ENCODE measurements at regions not wholly inside any gene's neighbourhood (a gene's known extent, or its start where the extent isn't known, plus 50 kb on each side); places are given as distances from the start of the nearest gene placed in this dataset.

DNA sequence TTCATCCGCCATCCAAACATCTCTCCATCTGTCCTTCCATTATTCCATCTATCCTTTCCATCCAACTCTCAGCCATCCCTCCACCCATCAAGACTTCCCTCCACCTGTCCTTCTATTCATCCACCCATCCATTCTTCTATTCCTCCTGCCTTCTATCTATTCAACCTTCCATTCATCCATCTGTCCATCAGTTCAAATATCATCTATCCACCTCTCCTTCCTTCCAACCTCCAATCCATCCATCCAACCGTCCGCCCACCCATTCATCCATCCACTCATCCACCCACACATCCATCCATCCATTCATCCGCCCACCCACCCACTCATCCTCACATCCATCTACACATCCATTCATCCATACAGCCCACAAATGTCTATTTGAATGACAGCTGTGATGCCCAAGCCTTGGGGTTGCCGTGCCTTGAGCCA, 132.1 kb downstream of the CEBPB start:
- Histone ChIP-seq H3K27ac (ENCODE audit: low read depth, low read length) (no peak overlapping the region), H3K4me1 (ENCODE audit: control insufficient read depth in 1 of 2, insufficient read depth in 2 of 2, low read length in 2 of 2) (peaks cover 0 to 16% of the 10 kb centered on the region in 2 donors), H3K4me3 (ENCODE audit: low read depth in 1 of 2, low read length in 2 of 2) (no peak overlapping the region), H3K9ac (ENCODE audit: low read depth in 1 of 2, low read length in 2 of 2) (no peak overlapping the region), H3K36me3 (ENCODE audit: control insufficient read depth in 1 of 2, insufficient read depth in 2 of 2, low read length in 2 of 2) (no peaks in the 10 kb centered on the region), H3K27me3 (ENCODE audit: control insufficient read depth in 1 of 2, insufficient read depth in 2 of 2, low read length in 2 of 2) (no peaks in the 10 kb centered on the region), H3K9me3 (ENCODE audit: control insufficient read depth in 1 of 2, low read length in 2 of 2) (no peaks in the 10 kb centered on the region)

DNA sequence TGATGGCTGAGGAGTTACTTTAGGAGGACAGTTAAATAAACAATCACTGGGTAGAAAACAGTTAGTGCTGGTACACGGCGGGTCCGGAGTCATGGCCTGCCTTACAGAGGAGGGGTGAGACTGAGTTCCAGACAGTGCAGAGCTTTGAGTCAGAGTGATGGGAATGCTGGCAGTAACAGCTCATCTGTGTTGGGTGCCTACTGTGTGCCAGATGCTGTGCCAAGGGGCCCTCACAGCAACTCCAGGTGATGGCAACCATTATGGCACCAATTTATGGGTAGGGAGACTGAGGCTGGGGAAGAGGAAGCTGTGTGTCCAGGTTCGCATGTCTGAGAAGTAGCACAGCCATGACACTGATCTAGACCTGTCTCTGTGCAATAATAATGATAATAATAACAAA, 132.6 kb downstream of the CEBPB start:
- Histone ChIP-seq H3K9me3 (ENCODE audit: control insufficient read depth in 1 of 2, low read length in 2 of 2) (no peaks in the 10 kb centered on the region), H3K27ac (ENCODE audit: low read depth, low read length) (no peak overlapping the region), H3K4me1 (ENCODE audit: control insufficient read depth in 1 of 2, insufficient read depth in 2 of 2, low read length in 2 of 2) (peaks cover 0 to 16% of the 10 kb centered on the region in 2 donors), H3K4me3 (ENCODE audit: low read depth in 1 of 2, low read length in 2 of 2) (no peak overlapping the region), H3K9ac (ENCODE audit: low read depth in 1 of 2, low read length in 2 of 2) (no peak overlapping the region), H3K36me3 (ENCODE audit: control insufficient read depth in 1 of 2, insufficient read depth in 2 of 2, low read length in 2 of 2) (no peaks in the 10 kb centered on the region), H3K27me3 (ENCODE audit: control insufficient read depth in 1 of 2, insufficient read depth in 2 of 2, low read length in 2 of 2) (no peaks in the 10 kb centered on the region)

DNA sequence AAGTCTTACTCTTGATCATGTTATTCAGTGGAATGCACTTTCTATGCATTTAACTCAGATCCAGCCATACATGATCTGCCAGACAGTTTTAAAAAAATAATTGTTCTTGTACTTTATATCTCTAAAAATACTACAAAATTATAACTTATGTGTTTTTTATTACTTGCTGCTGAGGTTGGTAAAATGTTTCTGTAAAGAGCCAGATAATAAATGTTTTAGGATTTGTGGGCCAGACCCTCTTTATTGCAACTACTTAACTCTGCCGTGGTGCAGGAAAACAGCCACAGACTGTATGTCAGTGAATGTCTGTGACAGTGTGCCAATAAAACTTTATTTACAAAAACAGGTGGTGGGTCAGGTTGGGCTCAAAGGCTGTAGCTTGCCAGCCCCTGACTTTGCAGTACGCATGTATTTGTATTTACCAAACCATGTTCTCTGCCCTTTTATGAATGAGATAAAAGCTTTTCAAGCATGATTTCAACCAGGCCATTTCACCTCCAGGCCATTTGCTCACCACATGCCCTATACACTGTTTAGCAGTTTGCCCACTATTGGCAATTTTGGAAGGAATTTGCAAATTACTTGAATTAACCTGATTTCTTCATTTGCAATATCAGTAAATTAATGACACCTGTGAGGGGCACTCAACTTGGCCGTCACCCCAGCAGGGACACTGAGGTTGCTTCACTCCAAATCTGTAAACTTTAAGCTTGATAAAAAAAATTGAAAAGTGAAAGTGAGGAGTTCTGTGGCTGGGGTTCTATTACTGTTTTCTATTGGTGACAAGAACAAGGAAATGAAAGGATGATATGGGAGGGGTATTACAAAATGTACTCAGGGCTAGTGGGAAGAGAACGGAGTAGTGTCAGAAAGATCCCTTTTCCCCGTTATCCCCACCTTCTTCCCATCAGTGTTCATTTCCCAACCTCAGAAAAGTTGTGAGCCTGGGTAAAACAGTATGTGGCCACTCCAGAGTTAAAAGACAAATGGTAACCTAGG, 133.4 kb downstream of the CEBPB start:
- H3K27ac ChIP-seq (ENCODE audit: low read depth, low read length), result no peak overlapping the region
- H3K4me1 ChIP-seq (ENCODE audit: control insufficient read depth in 1 of 2, insufficient read depth in 2 of 2, low read length in 2 of 2), result peaks cover 0 to 16% of the 10 kb centered on the region in 2 donors
- no peak overlapping the region for H3K9ac ChIP-seq (ENCODE audit: low read depth in 1 of 2, low read length in 2 of 2)
- H3K36me3 ChIP-seq (ENCODE audit: control insufficient read depth in 1 of 2, insufficient read depth in 2 of 2, low read length in 2 of 2), result no peaks in the 10 kb centered on the region
- no peaks in the 10 kb centered on the region for H3K27me3 ChIP-seq (ENCODE audit: control insufficient read depth in 1 of 2, insufficient read depth in 2 of 2, low read length in 2 of 2)
- no peak overlapping the region for H3K4me3 ChIP-seq (ENCODE audit: low read depth in 1 of 2, low read length in 2 of 2)
- no peaks in the 10 kb centered on the region for H3K9me3 ChIP-seq (ENCODE audit: control insufficient read depth in 1 of 2, low read length in 2 of 2)

DNA sequence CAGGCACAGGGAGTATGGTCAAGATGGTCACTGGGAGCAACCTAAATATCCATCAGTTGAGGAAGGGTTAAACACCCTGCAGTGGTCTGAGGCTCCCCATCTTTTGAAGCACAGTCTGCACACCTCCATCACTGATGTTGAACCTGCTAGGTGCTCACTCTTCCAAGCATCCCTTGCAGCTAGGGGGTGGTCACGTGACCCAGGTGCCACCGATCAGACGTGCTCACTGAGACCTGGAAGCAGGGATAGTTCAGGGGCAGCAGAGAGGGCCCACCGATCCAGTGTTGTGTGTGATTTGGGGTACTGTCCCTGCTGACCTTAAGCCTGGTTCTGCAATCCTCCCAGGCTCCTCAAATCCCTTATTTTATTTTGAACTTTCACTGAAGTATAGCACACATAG, 134.6 kb downstream of the CEBPB start:
- no peaks in the 10 kb centered on the region for H3K9me3 ChIP-seq (ENCODE audit: control insufficient read depth in 1 of 2, low read length in 2 of 2)
- H3K4me3 ChIP-seq (ENCODE audit: low read depth in 1 of 2, low read length in 2 of 2), result no peak overlapping the region
- H3K9ac ChIP-seq (ENCODE audit: low read depth in 1 of 2, low read length in 2 of 2), result no peak overlapping the region
- peaks cover 0 to 16% of the 10 kb centered on the region in 2 donors for H3K4me1 ChIP-seq (ENCODE audit: control insufficient read depth in 1 of 2, insufficient read depth in 2 of 2, low read length in 2 of 2)
- H3K27me3 ChIP-seq (ENCODE audit: control insufficient read depth in 1 of 2, insufficient read depth in 2 of 2, low read length in 2 of 2), result no peaks in the 10 kb centered on the region
- H3K36me3 ChIP-seq (ENCODE audit: control insufficient read depth in 1 of 2, insufficient read depth in 2 of 2, low read length in 2 of 2), result no peaks in the 10 kb centered on the region
- no peak overlapping the region for H3K27ac ChIP-seq (ENCODE audit: low read depth, low read length)

DNA sequence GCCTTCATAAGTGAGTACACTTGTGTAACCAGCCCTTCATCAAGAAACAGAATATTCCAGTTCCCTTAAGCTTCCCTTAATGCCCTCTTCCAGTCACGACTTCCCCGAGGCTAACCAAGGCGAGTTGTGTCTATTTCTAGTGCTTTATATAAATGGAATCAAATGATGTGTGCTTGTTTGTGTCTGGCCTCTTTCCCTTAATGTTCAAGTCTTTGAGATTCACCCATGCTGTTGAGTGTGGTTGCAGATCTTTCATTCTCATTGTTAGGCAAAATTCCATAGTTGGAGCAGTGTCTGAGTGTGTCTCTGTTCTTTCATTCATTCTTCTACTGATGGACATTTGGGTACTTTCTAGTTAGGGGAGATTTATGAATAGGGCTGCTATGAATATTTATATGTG, 135.0 kb downstream of the CEBPB start:
- Histone ChIP-seq H3K9me3 (ENCODE audit: control insufficient read depth in 1 of 2, low read length in 2 of 2) (no peaks in the 10 kb centered on the region), H3K4me3 (ENCODE audit: low read depth in 1 of 2, low read length in 2 of 2) (no peak overlapping the region), H3K36me3 (ENCODE audit: control insufficient read depth in 1 of 2, insufficient read depth in 2 of 2, low read length in 2 of 2) (no peaks in the 10 kb centered on the region), H3K4me1 (ENCODE audit: control insufficient read depth in 1 of 2, insufficient read depth in 2 of 2, low read length in 2 of 2) (peaks cover 3 to 15% of the 10 kb centered on the region in 2 donors), H3K27ac (ENCODE audit: low read depth, low read length) (no peak overlapping the region), H3K9ac (ENCODE audit: low read depth in 1 of 2, low read length in 2 of 2) (no peak overlapping the region), H3K27me3 (ENCODE audit: control insufficient read depth in 1 of 2, insufficient read depth in 2 of 2, low read length in 2 of 2) (no peaks in the 10 kb centered on the region)

DNA sequence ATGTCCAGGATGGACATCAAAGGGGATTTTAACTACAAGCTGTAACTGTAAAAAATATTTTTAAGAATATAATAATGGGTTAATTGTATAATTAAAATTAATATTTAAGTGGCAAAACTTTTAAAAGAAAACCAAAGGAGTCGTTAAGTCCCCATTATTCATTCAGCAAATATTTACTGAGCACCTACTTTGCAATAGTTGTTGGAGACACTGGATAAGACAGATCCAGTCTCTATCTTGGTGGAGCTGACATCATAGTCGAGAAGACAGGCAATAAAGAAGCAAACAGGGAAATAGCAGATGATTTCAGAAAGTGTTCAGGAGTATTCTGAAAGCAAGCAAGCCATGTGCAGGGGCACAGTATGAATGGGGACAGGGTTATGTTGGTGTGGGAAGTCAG, 137.0 kb downstream of the CEBPB start:
- peaks cover 12 to 19% of the 10 kb centered on the region in 2 donors for H3K4me1 ChIP-seq (ENCODE audit: control insufficient read depth in 1 of 2, insufficient read depth in 2 of 2, low read length in 2 of 2)
- H3K36me3 ChIP-seq (ENCODE audit: control insufficient read depth in 1 of 2, insufficient read depth in 2 of 2, low read length in 2 of 2), result no peaks in the 10 kb centered on the region
- H3K9ac ChIP-seq (ENCODE audit: low read depth in 1 of 2, low read length in 2 of 2), result no peak overlapping the region
- no peak overlapping the region for H3K4me3 ChIP-seq (ENCODE audit: low read depth in 1 of 2, low read length in 2 of 2)
- H3K27me3 ChIP-seq (ENCODE audit: control insufficient read depth in 1 of 2, insufficient read depth in 2 of 2, low read length in 2 of 2), result no peaks in the 10 kb centered on the region
- H3K27ac ChIP-seq (ENCODE audit: low read depth, low read length), result no peak overlapping the region
- H3K9me3 ChIP-seq (ENCODE audit: control insufficient read depth in 1 of 2, low read length in 2 of 2), result no peaks in the 10 kb centered on the region

DNA sequence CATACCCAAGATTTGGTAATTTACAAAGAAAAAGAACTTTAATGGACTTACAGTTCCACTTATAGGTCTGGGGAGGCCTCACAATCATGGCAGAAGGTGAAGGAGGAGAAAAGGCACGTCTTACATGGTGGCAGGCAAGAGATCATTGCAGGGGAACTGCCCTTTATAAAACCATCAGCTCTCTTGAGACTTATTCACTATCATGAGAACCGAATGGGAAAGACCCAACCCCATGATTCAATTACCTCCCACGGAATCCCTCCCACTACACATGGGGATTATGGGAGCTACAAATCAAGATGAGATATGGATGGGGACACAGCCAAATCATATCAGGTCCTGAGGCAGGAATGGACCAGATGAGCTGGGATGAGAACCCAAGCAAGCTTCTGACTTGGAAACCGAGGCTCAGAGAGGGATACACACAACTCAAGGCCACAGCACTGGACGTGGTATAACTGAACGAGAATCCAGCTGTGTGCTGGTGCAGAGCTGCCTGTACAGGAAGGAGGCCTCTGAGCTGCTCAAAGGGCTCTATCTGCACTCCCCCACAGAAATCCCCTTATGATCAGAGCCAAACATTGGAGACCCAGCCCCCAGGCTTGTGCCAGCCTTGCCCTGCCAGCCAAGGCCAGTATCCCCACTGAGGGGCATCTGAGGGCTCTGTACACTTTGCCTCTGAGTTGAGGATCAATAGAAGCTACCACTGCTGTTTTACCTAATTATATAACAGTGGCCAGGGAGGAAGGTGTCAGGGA, 137.8 kb downstream of the CEBPB start:
- Histone ChIP-seq H3K4me1 (ENCODE audit: control insufficient read depth in 1 of 2, insufficient read depth in 2 of 2, low read length in 2 of 2) (peaks cover 17 to 26% of the 10 kb centered on the region in 2 donors), H3K4me3 (ENCODE audit: low read depth in 1 of 2, low read length in 2 of 2) (no peak overlapping the region)

DNA sequence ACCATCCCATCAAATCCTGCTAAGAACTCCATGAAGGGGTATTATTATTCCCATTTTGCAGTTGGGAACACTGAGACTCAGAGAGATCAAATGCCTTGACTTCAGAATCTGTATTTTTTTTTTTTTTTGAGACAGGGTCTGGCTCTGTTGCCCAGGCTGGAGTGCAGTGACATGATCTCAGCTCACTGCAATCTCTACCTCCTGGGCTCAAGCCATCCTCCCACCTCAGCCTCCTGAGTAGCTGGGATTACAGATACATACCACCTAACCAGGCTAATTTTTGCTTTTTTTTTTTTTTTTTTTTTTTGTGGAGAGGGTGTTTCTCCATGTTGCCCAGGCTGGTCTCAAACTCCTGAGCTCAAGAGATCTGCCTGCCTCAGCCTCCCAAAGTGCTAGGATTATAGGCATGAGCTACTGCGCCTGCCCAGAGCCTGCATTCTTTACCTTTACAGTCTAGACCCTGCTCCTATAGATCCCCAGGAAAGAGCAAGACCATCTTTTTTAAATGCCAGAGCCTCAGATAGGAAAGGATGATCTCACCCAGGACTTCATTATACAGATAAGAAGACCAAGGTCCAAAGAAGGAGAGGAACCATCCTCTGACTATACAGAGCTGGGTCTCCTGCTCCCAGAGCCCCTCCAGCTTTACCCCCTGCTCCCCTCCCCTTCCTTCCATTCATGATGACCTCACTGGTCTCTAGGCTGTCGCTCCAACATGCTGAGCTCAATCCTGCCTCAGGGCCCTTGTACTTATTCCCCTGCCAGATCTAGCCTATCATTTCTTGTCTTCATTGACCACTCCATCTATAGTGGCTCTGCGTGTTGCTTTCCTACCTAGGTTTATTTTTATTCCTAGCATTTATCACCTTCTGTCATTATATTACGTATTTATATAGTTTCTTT, 138.6 kb downstream of the CEBPB start:
- Histone ChIP-seq H3K4me1 (ENCODE audit: control insufficient read depth in 1 of 2, insufficient read depth in 2 of 2, low read length in 2 of 2) (peaks cover 24 to 33% of the 10 kb centered on the region in 2 donors), H3K4me3 (ENCODE audit: low read depth in 1 of 2, low read length in 2 of 2) (no peak overlapping the region), H3K9me3 (ENCODE audit: control insufficient read depth in 1 of 2, low read length in 2 of 2) (no peaks in the 10 kb centered on the region), H3K9ac (ENCODE audit: low read depth in 1 of 2, low read length in 2 of 2) (no peak overlapping the region), H3K27me3 (ENCODE audit: control insufficient read depth in 1 of 2, insufficient read depth in 2 of 2, low read length in 2 of 2) (no peaks in the 10 kb centered on the region), H3K27ac (ENCODE audit: low read depth, low read length) (no peak overlapping the region), H3K36me3 (ENCODE audit: control insufficient read depth in 1 of 2, insufficient read depth in 2 of 2, low read length in 2 of 2) (no peaks in the 10 kb centered on the region)

More for the DNA sequence above, 137.8 kb downstream of the CEBPB start:
- Histone ChIP-seq H3K36me3 (ENCODE audit: control insufficient read depth in 1 of 2, insufficient read depth in 2 of 2, low read length in 2 of 2) (no peaks in the 10 kb centered on the region), H3K9ac (ENCODE audit: low read depth in 1 of 2, low read length in 2 of 2) (no peak overlapping the region), H3K9me3 (ENCODE audit: control insufficient read depth in 1 of 2, low read length in 2 of 2) (no peaks in the 10 kb centered on the region), H3K27me3 (ENCODE audit: control insufficient read depth in 1 of 2, insufficient read depth in 2 of 2, low read length in 2 of 2) (no peaks in the 10 kb centered on the region), H3K27ac (ENCODE audit: low read depth, low read length) (no peak overlapping the region)

DNA sequence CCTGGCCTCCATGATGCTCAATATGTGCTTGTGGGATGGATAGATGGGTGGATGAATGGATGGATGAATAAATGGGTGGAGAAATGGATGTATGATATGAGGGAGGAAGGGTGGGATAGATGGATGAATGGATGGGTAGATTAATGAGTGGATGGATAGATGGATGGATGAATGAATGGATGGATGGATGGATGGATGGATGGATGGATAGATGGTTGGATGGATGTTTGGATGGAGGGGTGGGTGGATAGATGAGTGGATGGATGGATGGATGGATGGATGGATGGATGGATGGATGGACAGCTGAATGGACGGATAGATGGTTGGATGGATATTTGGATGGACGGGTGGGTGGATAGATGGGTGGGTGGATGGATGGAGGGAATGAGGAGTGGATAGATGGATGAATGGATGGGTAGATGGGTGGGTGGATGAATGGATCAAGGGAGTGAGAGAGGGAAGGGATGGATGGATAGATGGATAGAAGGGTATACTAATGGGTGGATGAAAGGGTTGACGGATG, 139.4 kb downstream of the CEBPB start:
- Histone ChIP-seq H3K27ac (ENCODE audit: low read depth, low read length) (no peak overlapping the region), H3K9ac (ENCODE audit: low read depth in 1 of 2, low read length in 2 of 2) (no peak overlapping the region), H3K4me1 (ENCODE audit: control insufficient read depth in 1 of 2, insufficient read depth in 2 of 2, low read length in 2 of 2) (peaks cover 24 to 33% of the 10 kb centered on the region in 2 donors), H3K9me3 (ENCODE audit: control insufficient read depth in 1 of 2, low read length in 2 of 2) (no peaks in the 10 kb centered on the region), H3K4me3 (ENCODE audit: low read depth in 1 of 2, low read length in 2 of 2) (no peak overlapping the region), H3K36me3 (ENCODE audit: control insufficient read depth in 1 of 2, insufficient read depth in 2 of 2, low read length in 2 of 2) (no peaks in the 10 kb centered on the region), H3K27me3 (ENCODE audit: control insufficient read depth in 1 of 2, insufficient read depth in 2 of 2, low read length in 2 of 2) (no peaks in the 10 kb centered on the region)

Data from duodenal mucosa (tissue), 2 donors.